Lower leg skin (tissue), 4 donors: ENCODE measurements at regions not wholly inside any gene's neighbourhood (a gene's known extent, or its start where the extent isn't known, plus 50 kb on each side); places are given as distances from the start of the nearest gene placed in this dataset.
"Not testable (repeated sequence)": the region's sequence is repeated elsewhere in the genome, so short reads cannot be mapped to it uniquely, and the experiment has no call there.

Experiments used
- DNase-seq, 2 donors: peaks; one replicate each; pipeline ENCODE4 v3.0.0-alpha.2; 2019; ENCODE audit warnings: low spot score in 2 of 2
- H3K4me3 ChIP-seq: fragments of 200-600 bp; sonication (generic); 2 replicates; pipeline ENCODE4 v1.5.1; 2017; ENCODE audit warnings: mild to moderate bottlenecking, low read depth; ENCODE audit not compliant: poor library complexity, severe bottlenecking
- POLR2A ChIP-seq, 2 donors: fragments of 450-650 bp; IDR thresholded peaks; one replicate each; pipeline ENCODE4 v1.6.1; 2016 to 2017; ENCODE audit warnings: antibody characterized with exemption in 2 of 2, mild to moderate bottlenecking in 1 of 2, moderate library complexity in 1 of 2
- WGBS, 2 donors: methylation state at CpG; one replicate each; pipeline ENCODE4 v1.1.5; 2018; 5-methylcytosine and 5-hydroxymethylcytosine counted together
- intact Hi-C: fragments of 100-400 bp; cut with DNase I; formaldehyde crosslinking; loops from one replicate; pipeline ENCODE4 v1.15.0; 2023; ENCODE audit warnings: low total_unique reads
- TF ChIP-seq, protein P1 (sequence below), 3 donors: fragments of 450-650 bp; IDR thresholded peaks; one replicate each; pipeline ENCODE4 v1.5.1; 2016; ENCODE audit warnings: antibody characterized with exemption in 3 of 3, mild to moderate bottlenecking in 3 of 3, moderate library complexity in 2 of 3

DNA sequence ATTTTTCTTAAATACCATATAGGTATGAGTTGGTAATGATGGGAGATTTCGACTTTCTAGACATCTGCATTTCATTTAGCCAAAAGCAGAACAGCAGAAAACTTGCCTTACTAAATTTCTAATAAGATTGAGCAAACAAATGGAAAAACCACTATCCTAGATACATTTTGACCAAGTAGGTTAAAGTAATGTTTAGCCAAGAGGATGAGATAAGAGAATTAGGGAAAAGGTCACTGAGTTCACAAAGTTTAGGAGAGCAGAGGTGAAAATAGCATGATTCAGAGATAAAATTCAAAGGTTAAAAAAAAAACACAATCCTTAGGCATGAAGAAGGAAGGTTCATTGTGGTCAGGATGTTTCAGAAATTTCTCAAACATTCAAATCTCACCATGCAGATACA is 450.3 kb downstream of the CD83 start:
- TF ChIP-seq, protein P1, sequence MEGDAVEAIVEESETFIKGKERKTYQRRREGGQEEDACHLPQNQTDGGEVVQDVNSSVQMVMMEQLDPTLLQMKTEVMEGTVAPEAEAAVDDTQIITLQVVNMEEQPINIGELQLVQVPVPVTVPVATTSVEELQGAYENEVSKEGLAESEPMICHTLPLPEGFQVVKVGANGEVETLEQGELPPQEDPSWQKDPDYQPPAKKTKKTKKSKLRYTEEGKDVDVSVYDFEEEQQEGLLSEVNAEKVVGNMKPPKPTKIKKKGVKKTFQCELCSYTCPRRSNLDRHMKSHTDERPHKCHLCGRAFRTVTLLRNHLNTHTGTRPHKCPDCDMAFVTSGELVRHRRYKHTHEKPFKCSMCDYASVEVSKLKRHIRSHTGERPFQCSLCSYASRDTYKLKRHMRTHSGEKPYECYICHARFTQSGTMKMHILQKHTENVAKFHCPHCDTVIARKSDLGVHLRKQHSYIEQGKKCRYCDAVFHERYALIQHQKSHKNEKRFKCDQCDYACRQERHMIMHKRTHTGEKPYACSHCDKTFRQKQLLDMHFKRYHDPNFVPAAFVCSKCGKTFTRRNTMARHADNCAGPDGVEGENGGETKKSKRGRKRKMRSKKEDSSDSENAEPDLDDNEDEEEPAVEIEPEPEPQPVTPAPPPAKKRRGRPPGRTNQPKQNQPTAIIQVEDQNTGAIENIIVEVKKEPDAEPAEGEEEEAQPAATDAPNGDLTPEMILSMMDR (IDR thresholded peaks at IDR 0.05): no peak
- TF ChIP-seq POLR2A (IDR thresholded peaks at IDR 0.05): no peak
- intact Hi-C loops: no loop called here
- H3K4me3 ChIP-seq: no peak overlapping the region
- DNase-seq: no peak
- 62 to 71% methylated on average over 1 of the region's 1 CpG for WGBS, 2 donors

DNA sequence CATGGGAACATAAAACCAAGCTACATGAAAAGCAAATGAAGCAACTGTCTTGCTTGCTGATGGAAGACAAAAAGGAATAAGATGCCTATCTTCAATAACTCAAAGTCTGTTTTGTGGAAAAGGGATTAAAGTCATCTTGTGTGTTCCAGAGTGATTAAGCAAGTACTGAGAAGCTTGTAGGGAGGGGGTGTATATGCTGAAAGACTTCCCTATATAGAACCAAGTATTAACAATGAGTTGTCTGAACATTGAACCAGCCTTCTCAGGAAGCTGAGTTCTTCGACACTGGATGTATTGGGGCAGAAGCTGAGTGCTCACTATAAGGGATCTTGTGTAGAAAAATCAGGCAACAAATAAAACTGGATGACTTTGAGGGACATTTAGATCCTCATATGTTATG is 451.8 kb downstream of the CD83 start:
- no peak for DNase-seq
- 87 to 91% methylated on average over 1 of the region's 1 CpG for WGBS, 2 donors
- intact Hi-C loops: no loop called here
- no peak overlapping the region for H3K4me3 ChIP-seq
- no peak for TF ChIP-seq POLR2A (IDR thresholded peaks at IDR 0.05)
- TF ChIP-seq, protein P1 (IDR thresholded peaks at IDR 0.05): no peak

DNA sequence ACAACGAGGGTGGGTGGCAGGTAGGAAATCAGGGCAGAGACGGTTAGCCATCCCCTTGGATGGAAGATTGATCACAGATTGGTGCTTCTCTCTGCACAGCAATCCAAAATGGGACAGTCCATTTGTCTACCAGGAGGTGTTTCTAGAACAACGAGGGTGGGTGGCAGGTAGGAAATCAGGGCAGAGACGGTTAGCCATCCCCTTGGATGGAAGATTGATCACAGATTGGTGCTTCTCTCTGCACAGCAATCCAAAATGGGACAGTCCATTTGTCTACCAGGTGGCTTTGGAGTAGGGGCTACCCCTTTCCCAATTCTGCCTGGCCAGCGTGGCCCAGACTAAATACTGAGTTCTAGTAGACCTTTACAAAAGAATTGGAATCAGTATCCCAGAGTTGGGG is 452.3 kb downstream of the CD83 start:
- H3K4me3 ChIP-seq, intact Hi-C loops, DNase-seq: not testable (repeated sequence)
- WGBS, 2 donors: 92 to 94% methylated on average over 5 of the region's 5 CpGs

DNA sequence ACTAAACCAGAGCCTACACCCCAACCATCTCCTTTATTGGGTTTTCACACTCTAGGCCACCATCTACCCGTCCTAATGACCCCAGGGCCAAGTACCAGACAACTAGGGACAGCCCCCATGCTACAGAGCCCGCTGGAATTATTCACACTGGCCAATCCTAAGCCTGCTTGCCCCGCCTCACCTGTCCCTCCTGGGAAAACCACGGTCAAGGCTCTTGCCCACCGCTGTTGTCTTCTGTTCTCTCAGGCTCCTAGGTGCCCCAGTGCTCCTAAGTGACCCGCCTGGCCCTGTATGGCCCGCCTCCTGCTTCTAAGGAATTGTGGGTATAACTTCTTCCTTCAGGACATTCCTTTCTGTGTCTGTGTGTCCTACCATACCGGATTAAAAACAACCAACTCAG is 453.4 kb downstream of the CD83 start:
- WGBS, 2 donors: 98% methylated on average over 8 of the region's 8 CpGs
- TF ChIP-seq POLR2A (IDR thresholded peaks at IDR 0.05): no peak
- TF ChIP-seq, protein P1 (IDR thresholded peaks at IDR 0.05): no peak
- DNase-seq: no peak
- intact Hi-C loops: no loop called here
- H3K4me3 ChIP-seq: no peak overlapping the region

DNA sequence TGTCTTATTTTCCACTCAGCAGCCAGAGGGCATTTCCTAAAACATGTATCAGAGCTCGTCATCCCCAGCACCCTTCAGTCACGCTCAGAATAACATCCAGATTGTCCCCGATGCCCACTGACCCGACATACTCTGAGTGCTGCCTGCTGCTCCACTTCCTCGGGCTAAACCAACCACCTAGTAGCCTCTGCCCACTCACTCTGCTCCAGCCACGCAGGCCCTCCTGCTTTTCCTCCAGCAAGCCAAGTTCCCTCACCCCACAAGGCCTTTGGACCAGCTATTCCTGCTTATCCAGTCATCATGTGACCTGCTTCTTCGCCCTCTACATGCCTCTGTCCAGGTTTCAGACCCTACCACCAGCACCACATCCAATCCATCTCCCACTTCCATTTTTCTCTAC is 454.2 kb downstream of the CD83 start:
- WGBS, 2 donors: 83 to 88% methylated on average over 7 of the region's 7 CpGs
- no peak for DNase-seq
- TF ChIP-seq POLR2A (IDR thresholded peaks at IDR 0.05): no peak
- TF ChIP-seq, protein P1 (IDR thresholded peaks at IDR 0.05): no peak
- intact Hi-C loops: no loop called here
- no peak overlapping the region for H3K4me3 ChIP-seq

DNA sequence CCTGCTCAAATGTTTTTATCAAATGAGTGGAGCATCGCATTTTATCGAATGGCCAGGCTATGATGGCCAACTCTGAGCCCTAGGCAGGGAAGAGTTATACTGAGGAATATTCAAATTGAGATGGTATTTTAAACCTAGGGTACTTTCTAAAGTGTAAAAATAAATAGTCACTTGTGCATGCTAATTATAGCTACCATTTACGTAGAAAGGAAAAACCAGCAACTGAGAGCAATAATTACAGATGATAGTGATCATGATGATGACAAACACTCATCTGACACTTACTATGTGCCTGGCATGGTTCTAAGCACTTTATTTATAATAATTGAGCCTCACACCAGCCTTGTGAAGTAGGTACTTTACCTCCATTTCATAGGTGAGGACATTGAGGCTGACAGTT is 455.7 kb downstream of the CD83 start:
- DNase-seq: no peak
- WGBS, 2 donors: 92 to 93% methylated on average over 3 of the region's 3 CpGs
- TF ChIP-seq, protein P1 (IDR thresholded peaks at IDR 0.05): no peak
- TF ChIP-seq POLR2A (IDR thresholded peaks at IDR 0.05): no peak
- intact Hi-C loops: no loop called here
- no peak overlapping the region for H3K4me3 ChIP-seq
